ENCODE measurements at regions not wholly inside any gene's neighbourhood (a gene's known extent, or its start where the extent isn't known, plus 50 kb on each side); places are given as distances from the start of the nearest gene placed in this dataset.

- no peak for TF ChIP-seq YY1 (IDR thresholded peaks at IDR 0.05; ENCODE audit: insufficient read depth, insufficient read length)
- no peak for TF ChIP-seq ZNF274 (IDR thresholded peaks at IDR 0.05; ENCODE audit: low read depth, low read length)
Measured at GRCh38 chr19:28841531-28841930, 371.4 kb downstream of the UQCRFS1 start.

Measured in NT2/D1 (cell line).